Activated CD4-positive, alpha-beta T cell treated with anti-CD3 and anti-CD28 coated beads for 4 hours (primary cell): ENCODE measurements at regions not wholly inside any gene's neighbourhood (a gene's known extent, or its start where the extent isn't known, plus 50 kb on each side); places are given as distances from the start of the nearest gene placed in this dataset.

Source experiments
- DNase-seq, 2 donors: peaks; one replicate each; pipeline ENCODE4 v3.0.0-alpha.2; 2020

DNA sequence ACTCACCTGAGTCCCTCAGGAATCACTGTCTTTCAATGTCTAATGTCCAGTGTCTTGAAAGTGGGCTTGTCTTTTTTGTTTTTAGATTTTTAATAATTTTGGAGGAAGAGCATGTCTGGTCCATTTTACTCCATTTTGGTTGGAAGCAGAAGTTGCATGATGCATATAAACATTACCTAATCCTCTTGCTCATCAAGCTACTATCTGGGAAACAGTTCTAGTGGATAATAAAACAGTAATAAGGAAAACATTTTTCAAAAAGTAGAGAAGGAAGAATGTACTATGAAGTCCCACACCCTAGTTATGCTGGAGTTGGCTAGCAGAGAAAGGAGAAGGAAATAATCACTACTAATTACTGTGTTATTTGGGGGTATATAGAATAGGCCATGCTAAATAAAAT lies 263.7 kb downstream of the ETAA1 start:
- no peak for DNase-seq

DNA sequence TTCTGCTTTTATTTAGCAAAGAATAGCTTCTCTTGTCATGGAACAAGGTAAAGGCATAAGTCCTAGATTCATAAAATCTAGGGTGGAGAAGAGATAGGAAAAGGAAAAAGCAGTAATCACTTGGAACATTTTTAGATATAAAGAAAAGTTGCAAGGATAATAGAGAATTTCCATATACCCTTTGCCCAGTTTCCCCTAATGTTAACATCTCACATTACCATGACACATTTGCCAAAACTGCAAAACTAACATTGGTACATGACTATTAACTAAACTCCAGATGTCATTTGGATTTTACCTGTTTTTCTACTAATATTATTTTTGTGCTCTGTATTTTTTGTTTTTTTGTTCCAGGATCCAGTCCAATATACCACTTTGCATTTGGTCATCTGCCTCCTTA lies 265.1 kb downstream of the ETAA1 start:
- DNase-seq = no peak

DNA sequence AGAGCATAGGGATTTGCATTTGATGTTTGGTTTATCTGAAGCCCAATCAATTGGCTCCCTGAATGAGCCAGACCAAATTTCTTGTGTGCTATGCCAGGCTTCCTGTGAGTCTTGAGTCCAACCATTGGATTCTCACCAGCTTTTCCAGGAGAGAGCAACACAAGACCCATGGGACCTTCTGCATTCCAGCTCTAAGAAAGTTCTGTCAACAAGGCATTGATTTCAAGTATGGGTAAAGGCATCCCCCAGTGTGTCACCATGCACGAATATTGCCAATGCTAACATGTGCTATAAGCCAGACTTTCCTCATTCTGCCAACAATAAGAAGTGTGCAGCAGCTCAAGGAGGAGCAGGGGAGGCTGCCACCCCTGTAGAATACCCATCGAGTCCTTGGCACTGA lies 266.6 kb downstream of the ETAA1 start:
- no peak for DNase-seq

DNA sequence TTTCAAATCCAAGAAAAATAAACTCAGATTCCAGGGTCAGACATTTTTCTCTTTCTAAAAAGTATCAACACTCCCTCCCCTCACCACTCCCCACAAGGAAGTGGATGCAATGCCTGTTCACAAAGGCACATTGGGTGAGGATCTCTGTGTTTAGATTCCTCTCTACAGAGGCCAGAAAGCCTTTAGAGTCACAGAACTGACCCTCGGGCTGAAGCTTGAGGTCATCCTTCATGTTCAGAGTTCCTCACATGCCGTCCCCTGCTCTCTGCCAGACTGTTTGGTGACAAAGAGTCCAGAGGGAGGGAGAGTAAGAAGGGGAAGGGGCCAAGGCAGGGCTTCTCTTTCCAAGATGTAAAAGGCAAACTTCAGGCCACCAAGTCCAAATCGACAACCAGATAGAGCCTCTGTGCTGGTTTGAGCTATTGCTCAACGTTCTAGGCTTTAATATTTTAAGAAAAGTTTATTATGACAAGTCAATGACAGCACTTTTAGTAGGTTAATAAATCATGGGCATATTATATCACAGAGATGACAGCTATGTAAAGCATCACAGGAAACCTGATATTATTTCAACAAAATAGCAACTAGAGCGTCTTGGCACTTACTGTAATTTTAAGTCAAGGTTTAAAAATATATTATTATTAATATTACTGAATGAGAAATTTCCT lies 269.4 kb downstream of the ETAA1 start:
- no peak for DNase-seq

DNA sequence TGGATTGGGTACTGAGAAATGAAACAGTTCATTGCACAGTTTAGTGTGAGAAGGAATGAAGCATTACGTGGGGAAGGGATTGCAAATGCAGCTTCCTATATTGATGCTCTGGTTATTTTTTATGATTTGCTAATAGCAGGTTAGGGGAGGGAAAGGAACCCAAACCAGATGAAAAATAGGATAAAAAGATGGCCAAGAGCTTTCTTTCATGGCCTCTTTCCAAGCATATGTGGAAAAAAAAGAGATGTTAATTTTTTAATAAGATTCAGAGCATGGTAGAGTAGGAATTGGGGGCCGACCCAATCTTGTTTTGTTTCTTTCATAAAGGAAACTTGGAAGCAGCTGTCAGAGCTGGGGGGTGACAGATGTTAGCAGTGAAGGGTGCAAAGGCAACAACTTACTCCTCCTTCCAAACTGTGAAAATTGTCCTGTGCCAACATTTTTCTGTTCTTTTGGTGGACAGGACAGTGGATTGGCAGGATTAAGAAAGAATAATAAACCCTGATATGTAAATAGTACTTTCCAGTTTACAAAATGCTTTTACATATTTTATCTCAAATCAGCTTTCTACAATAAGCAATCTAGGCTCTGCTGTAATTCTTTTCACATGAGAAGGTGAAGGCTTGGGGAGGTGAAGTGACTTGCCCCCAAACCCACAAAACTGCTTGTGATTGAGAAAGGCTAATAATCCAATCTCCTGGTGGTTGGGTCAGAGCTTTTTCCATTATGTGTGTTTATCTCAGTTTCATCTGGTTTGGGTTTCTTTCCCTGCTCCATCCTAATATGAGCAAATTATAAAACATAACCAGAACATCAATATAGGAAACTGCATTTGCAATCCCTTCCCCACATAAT lies 270.1 kb downstream of the ETAA1 start:
- no peak for DNase-seq

DNA sequence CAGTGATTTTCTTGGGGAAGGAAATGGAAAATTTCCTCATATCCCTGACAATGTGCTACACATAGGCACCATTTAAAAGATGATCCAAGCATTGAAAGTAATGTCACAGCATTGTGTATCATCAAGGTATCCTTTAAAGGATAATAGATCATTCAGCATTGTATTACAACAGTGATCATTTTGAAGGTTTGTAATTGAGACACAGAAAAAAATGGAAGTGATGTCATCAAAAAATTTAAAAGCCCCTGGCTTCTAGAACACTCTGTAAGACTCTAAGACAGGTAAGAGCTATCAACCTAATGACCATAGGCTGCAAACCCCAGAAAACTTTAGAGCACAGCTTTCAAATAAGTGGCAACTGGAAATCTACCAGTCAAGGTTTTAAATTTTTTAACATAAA lies 271.4 kb downstream of the ETAA1 start:
- DNase-seq = no peak

DNA sequence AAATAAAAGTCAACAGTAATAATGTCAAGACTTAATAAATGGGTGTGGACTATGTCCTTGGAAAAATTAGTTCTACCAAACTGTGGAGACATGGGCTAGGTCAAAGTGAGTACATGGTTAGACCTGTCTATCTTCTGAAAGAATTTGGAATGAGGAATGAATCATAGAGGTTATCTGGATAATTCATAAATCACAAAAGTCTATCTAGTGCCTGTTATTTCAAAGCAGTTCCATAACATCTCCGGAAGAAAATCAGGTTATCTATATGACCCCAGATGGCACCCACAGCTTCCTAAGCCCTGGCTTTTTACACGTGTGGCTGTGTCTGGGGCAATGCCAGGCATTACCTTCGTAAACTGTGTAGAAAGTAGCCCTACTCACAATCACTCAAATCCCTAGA lies 272.0 kb downstream of the ETAA1 start:
- DNase-seq = no peak

DNA sequence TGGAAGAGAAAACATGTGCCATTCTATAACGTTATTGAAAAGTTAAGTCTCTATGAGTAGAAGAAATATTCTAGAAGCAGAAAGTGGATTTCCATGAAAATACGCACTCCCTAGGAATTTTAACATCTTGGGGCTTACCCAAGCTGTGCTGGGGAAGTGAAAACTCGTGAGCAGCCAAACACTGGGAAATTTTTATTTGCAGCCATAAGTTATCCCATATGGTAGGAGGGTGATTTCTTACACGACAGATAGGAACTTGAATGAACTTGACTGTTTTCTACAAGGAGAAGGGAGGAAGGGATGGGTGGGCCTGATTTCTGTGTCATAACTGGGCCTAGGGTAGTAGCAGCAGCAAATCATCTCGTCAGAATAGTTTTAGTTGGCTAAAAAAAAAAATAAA lies 272.6 kb downstream of the ETAA1 start:
- DNase-seq = no peak

DNA sequence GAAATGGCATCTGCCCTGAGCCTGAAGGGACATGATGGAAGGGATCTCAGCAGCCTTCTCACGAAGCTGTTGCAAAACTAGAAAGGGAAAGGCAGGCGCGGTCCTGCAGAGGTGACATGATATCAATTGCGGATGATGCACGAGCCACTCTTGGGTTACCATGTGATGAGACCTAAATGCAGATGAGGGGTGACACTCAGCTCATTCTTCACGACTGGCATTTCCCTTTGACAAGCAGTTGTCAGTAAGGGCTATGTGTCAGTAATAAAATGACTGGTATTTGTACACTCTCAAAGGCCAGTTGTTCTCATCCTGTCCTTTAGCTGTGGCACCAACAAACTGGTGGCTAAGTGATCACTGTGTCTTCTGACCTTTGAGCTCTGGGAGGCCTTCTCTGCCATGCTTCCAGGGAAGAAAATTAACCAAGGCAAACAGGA lies 273.6 kb downstream of the ETAA1 start:
- DNase-seq = no peak

DNA sequence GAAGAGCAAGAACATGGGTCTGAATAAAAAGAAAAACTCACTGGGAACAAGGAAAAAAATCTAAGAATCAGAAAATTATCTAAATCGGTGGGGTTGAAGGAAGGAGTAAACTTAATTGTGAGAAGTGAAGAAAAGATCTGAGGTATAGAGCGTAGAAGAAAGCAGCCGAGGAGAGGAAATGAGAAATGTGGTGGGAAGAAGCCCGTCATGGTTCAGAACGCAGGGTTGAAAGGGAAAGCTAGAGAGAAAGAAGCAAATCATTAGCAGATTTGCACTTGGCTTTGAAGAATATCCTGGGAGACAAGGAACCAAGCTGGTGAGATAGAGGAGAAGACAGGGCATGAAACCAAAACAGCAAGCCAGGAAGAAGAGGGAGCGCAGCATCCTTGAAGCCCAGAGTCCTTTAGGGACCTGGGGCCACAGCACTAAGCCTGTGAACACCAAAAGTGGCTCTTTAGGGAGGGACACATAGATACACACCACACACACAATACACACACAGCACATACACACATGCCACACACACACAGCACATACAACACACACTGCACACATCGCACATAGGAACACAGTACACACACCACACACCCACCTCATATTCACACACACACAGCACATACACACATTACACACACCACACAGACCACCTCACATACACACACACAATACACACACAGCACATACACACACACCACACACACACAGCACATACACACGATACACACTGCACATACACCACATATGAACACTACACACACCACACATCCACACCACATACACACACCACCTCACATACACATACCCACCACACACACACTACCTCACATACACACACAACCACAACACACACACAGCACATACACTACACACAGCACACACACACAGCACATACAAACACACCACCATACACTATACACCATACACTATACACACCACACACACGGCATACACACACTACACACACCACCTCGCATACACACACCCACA lies 274.6 kb downstream of the ETAA1 start:
- DNase-seq = no peak

DNA sequence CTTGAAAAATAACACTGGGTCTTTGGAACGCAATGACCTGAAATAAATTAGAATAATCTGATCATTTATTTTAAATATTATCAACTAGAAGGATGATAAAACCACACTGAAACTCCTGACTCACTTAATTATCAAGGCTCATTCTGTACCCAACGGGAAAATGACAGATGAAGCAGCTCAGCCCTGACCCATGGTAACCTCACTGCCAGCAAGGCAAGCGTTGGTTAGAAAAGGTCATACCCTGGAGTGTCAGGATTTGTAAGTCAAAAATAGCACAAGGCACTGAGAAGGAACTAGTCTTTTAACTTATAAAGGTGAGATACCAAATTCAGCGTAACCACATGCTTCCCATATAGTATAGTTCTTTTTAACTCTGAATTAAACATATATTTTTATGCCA lies 277.5 kb downstream of the ETAA1 start:
- DNase-seq = no peak

DNA sequence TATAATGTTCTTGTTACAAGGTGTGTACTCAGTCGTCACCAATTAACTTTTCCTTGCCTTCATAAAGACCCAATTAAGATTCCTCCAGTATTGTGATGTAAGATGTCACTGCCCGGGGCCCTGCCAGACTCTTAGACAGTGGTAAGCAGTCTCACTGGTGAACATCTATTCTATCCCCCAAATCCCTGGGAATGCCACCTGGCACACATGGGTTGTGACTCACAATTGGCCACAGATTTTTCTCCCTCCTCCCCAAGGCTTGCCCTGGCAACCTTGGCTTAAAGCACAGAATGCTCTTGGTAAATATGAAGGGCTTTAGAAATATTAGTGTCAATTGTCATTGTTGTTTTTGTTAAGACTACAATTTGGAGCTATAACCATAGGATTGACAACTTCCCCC lies 287.9 kb downstream of the ETAA1 start:
- no peak for DNase-seq

DNA sequence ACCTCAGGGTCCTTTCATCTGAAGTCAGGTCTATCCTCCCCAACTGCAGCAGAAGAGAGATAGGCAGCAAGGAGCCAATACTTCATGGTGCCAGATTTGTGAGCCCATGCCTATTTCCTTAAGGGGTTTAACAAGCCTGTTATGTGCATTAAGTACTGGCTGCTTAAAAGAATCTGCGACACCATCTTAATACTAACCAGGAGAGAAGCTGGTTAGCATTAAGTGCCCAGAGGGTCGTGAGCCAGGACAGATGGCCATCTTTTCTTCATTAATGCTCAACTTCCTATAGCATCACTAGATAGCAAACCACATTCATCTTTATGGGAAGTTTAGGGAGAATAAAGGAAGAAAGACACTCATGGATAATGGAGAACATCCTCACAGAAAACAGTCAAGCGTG lies 289.1 kb downstream of the ETAA1 start:
- no peak for DNase-seq

DNA sequence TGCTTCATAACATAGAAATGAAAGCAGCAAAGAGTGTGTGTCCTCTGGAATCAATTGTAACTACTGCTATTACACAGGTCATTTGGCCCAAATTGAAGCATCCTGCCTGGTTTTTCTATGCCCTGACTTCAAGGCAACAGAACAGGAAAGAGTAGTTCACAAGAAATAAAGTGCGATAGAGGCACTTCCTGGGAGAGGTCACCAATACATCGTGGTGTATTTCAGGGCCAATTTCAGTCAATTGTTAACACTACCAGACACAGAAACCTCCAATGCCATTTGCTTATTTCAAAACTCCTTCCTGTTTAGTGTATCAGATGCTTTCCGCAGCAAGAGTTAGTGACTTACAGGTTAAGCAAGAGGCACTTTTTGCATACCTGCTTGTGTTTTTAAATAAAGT lies 292.1 kb downstream of the ETAA1 start:
- no peak for DNase-seq

DNA sequence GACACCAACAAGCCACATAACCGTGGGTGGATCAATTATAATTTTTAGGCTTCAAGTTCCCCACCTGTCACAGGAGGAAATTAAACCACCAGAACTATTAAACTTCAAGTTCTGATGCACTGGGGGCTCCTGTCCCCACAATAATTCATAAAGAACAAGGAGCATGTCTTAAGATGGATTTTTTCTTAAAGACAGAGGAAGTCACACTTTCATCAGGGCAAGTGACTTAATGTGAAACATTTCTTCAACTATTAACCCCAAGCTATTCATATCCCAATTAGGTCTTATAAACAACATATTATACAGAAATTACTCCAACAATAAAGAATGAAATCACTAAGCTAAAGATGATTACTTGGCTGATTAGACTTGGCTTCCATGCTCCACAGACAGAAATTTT lies 292.5 kb downstream of the ETAA1 start:
- DNase-seq = no peak

DNA sequence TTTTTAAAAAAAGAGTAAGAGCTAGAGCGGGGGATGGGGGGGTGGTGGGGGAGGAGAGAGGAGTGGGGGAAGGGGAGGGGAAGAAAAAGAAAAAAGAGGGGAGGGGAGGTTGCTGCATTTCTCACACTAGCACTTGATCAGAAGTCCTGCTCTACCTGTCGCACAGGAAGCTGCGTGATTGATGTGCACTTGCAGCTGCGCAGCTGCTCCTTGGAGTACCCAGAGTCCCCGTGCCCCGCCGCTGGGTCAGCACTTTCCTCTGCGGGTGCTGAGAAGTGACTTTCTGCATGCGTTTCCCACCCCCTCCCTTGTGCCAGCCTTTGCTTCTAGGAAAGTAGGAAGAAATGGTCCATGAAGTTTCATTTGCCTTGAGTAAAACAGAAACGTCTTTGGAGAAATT lies 297.3 kb downstream of the ETAA1 start:
- DNase-seq = no peak

DNA sequence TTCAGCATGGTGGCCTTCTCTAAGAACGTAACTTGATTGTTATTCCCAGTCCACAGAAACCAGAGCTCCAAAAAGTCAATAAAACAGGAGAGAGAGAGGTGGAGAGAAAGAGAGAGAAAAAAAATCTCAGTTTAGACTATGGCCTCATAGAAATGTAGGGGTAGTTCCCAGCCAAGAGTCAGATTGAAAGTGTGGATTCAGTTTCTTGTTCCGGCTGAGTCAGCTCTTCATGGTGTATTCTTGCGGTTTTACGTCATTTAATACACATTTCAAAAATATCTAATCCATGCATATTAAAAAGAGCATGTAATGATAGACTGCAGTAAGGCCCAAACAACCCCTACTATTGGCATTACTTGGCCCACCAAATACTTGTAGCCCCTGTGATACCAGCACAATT lies 303.9 kb downstream of the ETAA1 start:
- no peak for DNase-seq

DNA sequence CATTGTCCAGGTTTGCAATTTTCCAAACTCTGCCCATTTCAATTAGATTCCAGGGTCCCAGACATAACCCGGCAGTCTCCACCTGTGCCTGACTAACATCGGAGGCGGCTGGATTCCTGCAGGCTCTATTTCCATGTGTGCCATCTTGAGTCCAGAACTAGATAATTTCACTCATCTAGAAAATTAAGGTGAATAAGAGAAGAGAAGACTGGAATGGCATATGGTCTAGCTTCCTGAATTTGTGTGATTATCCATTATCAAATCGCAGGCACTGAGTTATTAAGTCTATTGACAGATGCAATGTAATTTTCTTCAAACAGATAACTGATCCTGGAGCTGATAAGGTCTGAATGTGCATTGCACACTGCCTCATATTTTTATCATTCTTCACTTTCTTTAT lies 305.2 kb downstream of the ETAA1 start:
- DNase-seq = no peak

DNA sequence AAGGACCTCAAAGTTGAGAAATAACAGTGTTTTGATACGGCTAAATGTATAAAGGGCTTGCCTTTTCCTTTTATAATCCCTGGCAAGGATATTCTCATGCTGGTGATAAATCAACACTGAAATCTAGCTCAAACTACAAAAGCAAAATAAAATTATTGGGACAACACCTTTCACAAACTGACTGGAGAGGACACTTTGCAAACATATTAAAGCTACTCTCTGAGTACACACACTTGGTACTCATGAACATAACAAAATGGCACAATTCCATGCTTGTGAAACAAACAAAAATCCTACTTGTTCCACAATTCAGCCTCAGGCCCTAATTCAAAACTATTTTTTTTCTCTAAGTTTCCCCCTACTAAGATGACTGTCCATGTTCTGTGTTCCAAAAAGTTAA lies 305.8 kb downstream of the ETAA1 start:
- no peak for DNase-seq

DNA sequence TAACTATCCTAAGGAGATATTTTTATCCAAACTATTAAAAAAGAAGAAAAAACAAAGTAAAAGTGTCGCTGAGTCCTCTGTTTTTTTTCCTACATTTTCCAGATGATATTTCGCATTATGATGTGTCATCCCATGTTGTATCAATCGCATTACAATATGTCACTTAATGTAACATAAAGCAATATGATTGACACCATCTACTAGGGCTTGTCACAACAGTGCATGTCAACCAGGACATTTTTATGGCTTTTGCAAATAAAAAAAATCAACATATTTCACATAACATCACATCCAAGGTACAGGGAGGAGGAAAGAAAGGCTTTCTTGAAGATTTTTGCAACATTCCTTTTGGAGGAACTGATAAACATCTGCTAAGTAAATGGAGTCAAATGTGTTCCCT lies 308.9 kb downstream of the ETAA1 start:
- DNase-seq = no peak

DNA sequence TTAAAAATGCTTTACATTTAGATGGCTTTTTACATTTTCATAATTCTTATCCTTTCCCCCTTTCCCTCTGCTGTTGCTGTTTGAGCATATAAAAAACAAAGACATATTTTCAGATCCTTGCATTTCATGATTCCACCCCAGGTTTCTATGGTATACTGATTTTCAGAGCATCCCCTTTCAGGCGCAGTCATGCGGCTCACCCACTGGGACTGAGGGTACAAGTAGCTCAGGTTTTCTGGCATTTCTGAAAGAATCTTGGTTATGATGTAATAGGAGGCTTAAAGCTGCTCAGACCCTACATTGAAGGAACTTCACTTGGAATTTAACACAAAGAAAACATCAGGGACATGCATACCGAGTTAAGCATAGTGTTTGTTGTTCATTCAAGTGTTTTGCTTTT lies 310.8 kb downstream of the ETAA1 start:
- DNase-seq = no peak

DNA sequence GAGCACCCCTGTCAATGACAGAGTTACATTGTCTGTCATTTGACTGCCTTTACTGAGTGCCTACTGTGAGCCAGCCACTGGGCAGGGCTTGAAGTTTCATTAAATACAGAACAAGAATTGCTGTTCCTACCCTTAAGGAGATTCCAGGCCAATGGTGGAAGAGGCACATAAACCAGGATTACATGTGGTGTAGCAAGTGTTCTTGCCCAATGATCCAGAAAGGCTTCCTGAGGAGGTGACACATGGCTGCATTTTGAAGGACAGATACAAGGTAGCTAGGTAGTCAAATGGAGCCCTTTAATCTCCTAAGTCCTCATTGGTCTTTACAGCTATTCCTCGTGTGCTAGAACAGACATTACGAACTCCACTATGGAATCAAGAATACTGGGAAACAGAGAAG lies 312.7 kb downstream of the ETAA1 start:
- DNase-seq = no peak

DNA sequence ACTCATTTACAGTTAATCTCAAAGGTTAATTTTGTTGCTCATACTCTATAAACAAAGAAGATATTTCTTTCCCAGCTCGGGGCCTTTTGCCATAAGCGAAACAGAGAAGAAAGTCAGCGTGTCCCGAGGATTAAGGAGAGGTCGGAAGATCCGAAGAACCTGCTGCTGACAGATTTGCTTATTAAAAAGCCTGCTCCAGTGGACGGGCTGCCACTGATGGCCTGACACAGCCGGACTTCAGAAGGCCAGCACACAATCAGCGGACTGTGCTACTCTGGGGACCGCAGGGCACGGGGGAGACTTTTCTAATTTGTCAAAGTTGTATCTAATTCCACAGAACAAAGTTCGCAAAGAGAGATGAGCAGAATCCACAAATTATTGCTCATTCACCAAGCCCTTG lies 315.4 kb downstream of the ETAA1 start:
- no peak for DNase-seq

DNA sequence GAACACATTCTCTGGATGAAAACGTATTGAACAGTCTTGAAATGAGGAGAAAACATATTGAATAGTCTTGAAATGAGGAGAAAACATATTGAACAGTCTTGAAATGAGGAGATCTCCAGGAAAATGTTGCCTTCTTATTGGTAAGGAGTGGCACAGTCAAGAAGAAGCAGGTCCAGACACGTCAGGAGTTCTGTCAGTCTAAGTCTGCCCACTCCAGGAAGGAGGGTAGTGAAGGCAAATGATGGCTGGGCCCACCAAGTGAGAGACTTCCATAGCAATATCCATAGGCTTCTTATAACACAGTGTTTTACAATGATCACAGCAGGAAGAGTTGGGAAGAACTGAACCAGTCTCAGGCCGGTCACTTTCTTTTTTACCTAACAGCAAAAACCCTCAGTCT lies 316.2 kb downstream of the ETAA1 start:
- DNase-seq = no peak
